Loucy (cell line): ENCODE measurements at regions not wholly inside any gene's neighbourhood (a gene's known extent, or its start where the extent isn't known, plus 50 kb on each side); places are given as distances from the start of the nearest gene placed in this dataset.

Experiments used
- H2AFZ ChIP-seq: fragments of 200-600 bp; sonication (generic); 2 replicates; pipeline ENCODE4 v1.6.0; 2016; ENCODE audit warnings: antibody characterized with exemption, mild to moderate bottlenecking, low read length, moderate library complexity
- H3F3A ChIP-seq: fragments of 200-600 bp; 2 replicates; pipeline ENCODE4 v1.6.0; 2016; ENCODE audit warnings: antibody characterized with exemption, low read depth, mild to moderate bottlenecking
- H3K27me3 ChIP-seq: fragments of 200-600 bp; sonication (generic); 2 replicates; pipeline ENCODE4 v1.6.1; 2014; ENCODE audit warnings: low read length, mild to moderate bottlenecking; ENCODE audit not compliant: insufficient read depth, poor library complexity, severe bottlenecking
- H3K36me3 ChIP-seq: fragments of 200-600 bp; sonication (generic); 2 replicates; pipeline ENCODE4 v1.6.1; 2016; ENCODE audit warnings: low read length; ENCODE audit not compliant: insufficient read depth
- H3K4me1 ChIP-seq: fragments of 200-600 bp; sonication (generic); 2 replicates; pipeline ENCODE4 v1.5.1; 2014; ENCODE audit warnings: low read length, mild to moderate bottlenecking; ENCODE audit not compliant: insufficient read depth, poor library complexity, severe bottlenecking
- H3K4me2 ChIP-seq: fragments of 200-600 bp; sonication (generic); 2 replicates; pipeline ENCODE4 v1.6.0; 2014; ENCODE audit warnings: antibody characterized with exemption, low read length, low read depth, mild to moderate bottlenecking; ENCODE audit not compliant: poor library complexity, severe bottlenecking
- H3K4me3 ChIP-seq: fragments of 200-600 bp; sonication (generic); 2 replicates; pipeline ENCODE4 v1.5.1; 2014; ENCODE audit warnings: low read length, mild to moderate bottlenecking, mixed read lengths; ENCODE audit not compliant: poor library complexity, severe bottlenecking
- H3K79me2 ChIP-seq: fragments of 200-600 bp; sonication (generic); 2 replicates; pipeline ENCODE4 v1.6.1; 2014; ENCODE audit warnings: low read length; ENCODE audit not compliant: insufficient read depth
- H3K9ac ChIP-seq: fragments of 200-600 bp; sonication (generic); 2 replicates; pipeline ENCODE4 v1.6.0; 2014; ENCODE audit warnings: mild to moderate bottlenecking, low read depth, low read length, moderate library complexity; ENCODE audit not compliant: poor library complexity, severe bottlenecking
- H3K9me2 ChIP-seq: fragments of 200-600 bp; sonication (generic); replicated peaks from 2 replicates; pipeline ENCODE4 v1.6.1; 2016; ENCODE audit warnings: low read depth, low read length, mixed read lengths
- H3K9me3 ChIP-seq: fragments of 200-600 bp; sonication (generic); 2 replicates; pipeline ENCODE4 v1.6.1; 2014; ENCODE audit warnings: mild to moderate bottlenecking, antibody characterized with exemption, low read length, low read depth; ENCODE audit not compliant: insufficient read depth
- H4K20me1 ChIP-seq: fragments of 200-600 bp; sonication (generic); 2 replicates; pipeline ENCODE4 v1.6.0; 2014; ENCODE audit warnings: antibody characterized with exemption, low read length, mild to moderate bottlenecking; ENCODE audit not compliant: insufficient read depth, poor library complexity, severe bottlenecking
- CTCF ChIP-seq: fragments of 200-600 bp; sonication (generic); conservative IDR thresholded peaks from 2 replicates; pipeline ENCODE4 v1.5.1; 2014; ENCODE audit warnings: mild to moderate bottlenecking, antibody characterized with exemption, low read length
- EZH2phosphoT487 ChIP-seq: fragments of 200-600 bp; IDR thresholded peaks from 2 replicates; pipeline ENCODE4 v1.6.1; 2018; ENCODE audit warnings: antibody characterized with exemption, mild to moderate bottlenecking, moderate library complexity, borderline replicate concordance

- Histone ChIP-seq H3K79me2 (no peaks in the 10 kb centered on the region), H2AFZ (peak overlapping the region; percentile 20), H3K4me3 (peak overlapping the region; percentile 50), H3K9me3 (peaks cover 10% of the 10 kb centered on the region; the same call in 1 of the 2 replicates), H4K20me1 (no peaks in the 10 kb centered on the region), H3K9ac (peak overlapping the region; percentile 35), H3F3A (no peaks in the 10 kb centered on the region), H3K27me3 (no peaks in the 10 kb centered on the region), H3K36me3 (no peaks in the 10 kb centered on the region), H3K4me2 (peak overlapping the region; percentile 49), H3K9me2 (no peaks in the 10 kb centered on the region), H3K4me1 (peaks cover 20% of the 10 kb centered on the region)
- TF ChIP-seq EZH2phosphoT487: no peak
- no peak for TF ChIP-seq CTCF
Observed at GRCh38 chr6:156557251-156557910, 219.8 kb upstream of the ARID1B start.

GRCh38 chr6:156556811-156557210 is 220.4 kb upstream of the ARID1B start:
- Histone ChIP-seq H3K4me3 (peak overlapping the region; percentile 27), H3K9me3 (peaks cover 10% of the 10 kb centered on the region; the same call in 1 of the 2 replicates), H3F3A (no peaks in the 10 kb centered on the region), H3K9ac (peak overlapping the region; percentile 35), H3K4me1 (peaks cover 20% of the 10 kb centered on the region), H3K36me3 (no peaks in the 10 kb centered on the region), H2AFZ (peak overlapping the region; percentile 20; the same call in 1 of the 2 replicates), H3K79me2 (no peaks in the 10 kb centered on the region), H3K4me2 (peak overlapping the region; percentile 49), H4K20me1 (no peaks in the 10 kb centered on the region), H3K27me3 (no peaks in the 10 kb centered on the region), H3K9me2 (no peaks in the 10 kb centered on the region)
- no peak for TF ChIP-seq EZH2phosphoT487

GRCh38 chr6:156555116-156555515 is 222.1 kb upstream of the ARID1B start:
- Histone ChIP-seq H2AFZ (no peak overlapping the region), H3K9ac (no peak overlapping the region), H3K9me2 (no peaks in the 10 kb centered on the region), H3K79me2 (no peaks in the 10 kb centered on the region), H3K4me1 (peaks cover 20% of the 10 kb centered on the region), H3K36me3 (no peaks in the 10 kb centered on the region), H3K4me3 (no peak overlapping the region), H3K4me2 (no peak overlapping the region), H3F3A (no peaks in the 10 kb centered on the region), H3K27me3 (no peaks in the 10 kb centered on the region), H3K9me3 (peaks cover 2% of the 10 kb centered on the region; the same call in 1 of the 2 replicates), H4K20me1 (no peaks in the 10 kb centered on the region)
- TF ChIP-seq EZH2phosphoT487 (no peak), CTCF (no peak)

GRCh38 chr6:156554160-156554559 is 223.0 kb upstream of the ARID1B start:
- Histone ChIP-seq H3K36me3 (no peaks in the 10 kb centered on the region), H3K27me3 (no peaks in the 10 kb centered on the region), H3K4me2 (no peak overlapping the region), H3K9me3 (no peaks in the 10 kb centered on the region), H3K79me2 (no peaks in the 10 kb centered on the region), H3K4me3 (no peak overlapping the region), H3K9me2 (no peaks in the 10 kb centered on the region), H3K4me1 (peaks cover 20% of the 10 kb centered on the region), H3F3A (no peaks in the 10 kb centered on the region), H3K9ac (no peak overlapping the region), H2AFZ (no peak overlapping the region), H4K20me1 (no peaks in the 10 kb centered on the region)
- TF ChIP-seq EZH2phosphoT487 (no peak), CTCF (no peak)
